Stimulated activated CD4-positive, alpha-beta T cell treated with anti-CD3 and anti-CD28 coated beads, Interleukin-4, amount 100 ng/mL, for 48 hours (primary cell): ENCODE measurements at regions not wholly inside any gene's neighbourhood (a gene's known extent, or its start where the extent isn't known, plus 50 kb on each side); places are given as distances from the start of the nearest gene placed in this dataset.
A peak's percentile ranks its signal among the peaks of the same experiment; 100 is the strongest.
"Not testable (repeated sequence)": the region's sequence is repeated elsewhere in the genome, so short reads cannot be mapped to it uniquely, and the experiment has no call there.

ENCODE experiments used
- DNase-seq, 2 donors: peaks; one replicate each; pipeline ENCODE4 v3.0.0-alpha.2; 2020; ENCODE audit warnings: low read depth in 2 of 2

- DNase-seq: peak in 1 of 2 donors; percentile 3
Observed at GRCh38 chr2:90069290-90069894, 1377.9 kb downstream of the RPIA start.

GRCh38 chr2:90076311-90076710 lies 1384.8 kb downstream of the RPIA start:
- no peak for DNase-seq

GRCh38 chr2:90077948-90078347 lies 1386.5 kb downstream of the RPIA start:
- no peak for DNase-seq

GRCh38 chr2:90079374-90079773 lies 1387.9 kb downstream of the RPIA start:
- DNase-seq: no peak

GRCh38 chr2:90087792-90088191 lies 1396.3 kb downstream of the RPIA start:
- not testable (repeated sequence) for DNase-seq

- DNase-seq: not testable (repeated sequence)
Observed at GRCh38 chr2:90093571-90094270, 1402.2 kb downstream of the RPIA start.

GRCh38 chr2:90097617-90098016 lies 1406.1 kb downstream of the RPIA start:
- DNase-seq: not testable (repeated sequence)

GRCh38 chr2:90105142-90105541 lies 1413.7 kb downstream of the RPIA start:
- DNase-seq: not testable (repeated sequence)

GRCh38 chr2:90123409-90123808 lies 1431.9 kb downstream of the RPIA start:
- DNase-seq: not testable (repeated sequence)

GRCh38 chr2:90139046-90139445 lies 1447.6 kb downstream of the RPIA start:
- DNase-seq: not testable (repeated sequence)

- not testable (repeated sequence) for DNase-seq
Observed at GRCh38 chr2:90141558-90141957, 1450.1 kb downstream of the RPIA start.

- DNase-seq: not testable (repeated sequence)
Observed at GRCh38 chr2:90151805-90152204, 1460.3 kb downstream of the RPIA start.

GRCh38 chr2:90170978-90171377 lies 1479.5 kb downstream of the RPIA start:
- DNase-seq: not testable (repeated sequence)

- not testable (repeated sequence) for DNase-seq
Observed at GRCh38 chr2:90173081-90173480, 1481.6 kb downstream of the RPIA start.

- not testable (repeated sequence) for DNase-seq
Observed at GRCh38 chr2:90179591-90179990, 1488.1 kb downstream of the RPIA start.

GRCh38 chr2:90207454-90208058 lies 1516.1 kb downstream of the RPIA start:
- DNase-seq: no peak

GRCh38 chr2:90209009-90209408 lies 1517.5 kb downstream of the RPIA start:
- DNase-seq: no peak

GRCh38 chr2:90209806-90210205 lies 1518.3 kb downstream of the RPIA start:
- no peak for DNase-seq

GRCh38 chr2:90215880-90216279 lies 1524.4 kb downstream of the RPIA start:
- DNase-seq: not testable (repeated sequence)

GRCh38 chr2:90216801-90217200 lies 1525.3 kb downstream of the RPIA start:
- not testable (repeated sequence) for DNase-seq

- DNase-seq: not testable (repeated sequence)
Observed at GRCh38 chr2:90218534-90218933, 1527.1 kb downstream of the RPIA start.

- DNase-seq: not testable (repeated sequence)
Observed at GRCh38 chr2:90220623-90221299, 1529.3 kb downstream of the RPIA start.
